ENCODE measurements at regions not wholly inside any gene's neighbourhood (a gene's known extent, or its start where the extent isn't known, plus 50 kb on each side); places are given as distances from the start of the nearest gene placed in this dataset.
A peak's percentile ranks its signal among the peaks of the same experiment; 100 is the strongest.
"Not testable (repeated sequence)": the region's sequence is repeated elsewhere in the genome, so short reads cannot be mapped to it uniquely, and the experiment has no call there.

DNA sequence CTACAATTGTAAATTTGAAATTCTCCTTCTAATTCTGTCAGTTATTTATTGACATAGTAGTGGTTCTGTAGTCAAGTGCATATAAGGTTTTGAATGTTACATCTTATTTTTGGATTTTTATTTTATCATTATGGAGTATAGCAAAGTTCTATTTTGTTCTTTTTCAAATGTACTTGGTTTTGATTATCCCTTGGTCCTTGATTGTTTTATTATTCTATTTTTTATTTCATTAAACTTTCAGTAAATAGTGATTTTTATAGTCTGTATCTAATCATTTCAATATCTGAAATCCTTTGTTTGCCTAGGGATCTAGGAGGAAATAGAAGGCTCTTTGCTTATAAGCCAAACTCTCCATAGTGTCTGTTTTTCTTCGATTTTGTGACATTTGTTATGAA is 87.8 kb downstream of the HFE start:
- no peak for DNase-seq

DNA sequence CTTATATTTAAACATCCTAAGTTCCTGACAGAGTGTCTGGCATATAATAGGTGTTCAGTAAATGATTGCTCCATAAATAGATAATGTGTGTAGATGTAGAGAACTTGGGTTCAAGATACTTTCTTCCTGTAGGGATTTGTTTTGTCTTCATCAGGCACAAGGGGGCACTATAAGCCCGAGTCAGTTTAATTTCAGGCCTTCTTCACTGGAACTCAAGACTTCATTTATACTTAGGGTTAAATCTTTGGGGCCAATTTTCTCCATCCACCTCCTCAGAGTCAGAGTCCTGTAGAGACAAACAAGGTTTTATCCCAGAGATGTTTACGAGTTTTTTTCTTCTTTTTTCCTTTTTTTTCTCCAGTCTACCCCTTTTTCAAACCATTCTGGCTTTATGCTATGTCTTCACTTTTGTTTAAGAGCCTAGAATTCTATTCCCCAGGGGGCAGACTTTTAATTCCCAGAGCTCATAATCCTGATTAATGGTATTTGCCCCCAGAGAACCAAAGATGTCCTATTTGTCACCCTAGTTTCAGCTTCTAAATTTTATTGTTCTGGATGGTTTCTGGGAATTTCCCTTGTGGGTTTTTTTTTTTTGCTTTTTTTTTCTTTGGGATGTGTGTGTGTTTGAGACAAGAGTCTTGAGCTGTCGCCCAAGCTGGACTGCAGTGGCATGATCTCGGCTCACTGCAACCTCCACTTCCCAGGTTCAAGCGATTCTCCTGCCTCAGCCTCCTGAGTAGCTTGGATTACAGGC is 88.4 kb downstream of the HFE start:
- DNase-seq: peak; percentile 71

DNA sequence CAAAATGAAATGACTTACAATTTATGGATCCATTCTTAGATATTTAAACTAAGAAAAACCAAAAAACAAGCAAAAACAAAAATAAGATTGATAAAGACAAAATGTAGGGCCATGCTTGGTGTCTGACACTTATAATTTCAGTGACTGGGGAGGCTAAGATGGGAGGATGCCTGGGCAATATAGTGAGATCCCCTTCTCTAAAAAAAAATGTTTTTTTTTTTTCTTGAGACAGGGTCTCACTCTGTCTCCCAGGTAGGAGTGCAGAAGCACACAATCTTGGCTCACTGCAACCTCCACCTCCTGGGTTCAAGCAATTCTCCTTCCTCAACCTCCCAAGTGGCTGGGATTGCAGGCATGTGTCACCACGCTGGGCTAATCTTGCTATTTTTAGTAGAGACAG is 92.4 kb downstream of the HFE start:
- DNase-seq: no peak

DNA sequence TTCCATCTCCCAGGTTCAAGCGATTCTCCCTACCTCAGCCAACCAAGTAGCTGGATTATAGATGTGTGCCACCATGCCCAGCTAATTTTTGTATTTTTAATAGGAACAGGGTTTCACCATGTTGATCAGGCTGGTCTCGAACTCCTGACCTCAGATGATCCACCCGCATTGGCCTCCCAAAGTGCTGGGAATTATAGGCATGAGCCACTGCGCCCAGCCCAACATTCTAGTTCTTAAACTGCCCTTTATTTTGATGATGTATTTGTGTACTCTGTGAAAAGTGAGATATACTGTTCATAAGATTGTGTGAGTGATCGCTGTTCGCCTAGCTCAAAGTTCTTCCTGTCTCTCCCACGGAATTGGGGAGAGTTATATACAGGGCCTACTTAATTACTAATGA is 93.1 kb downstream of the HFE start:
- DNase-seq: no peak

DNA sequence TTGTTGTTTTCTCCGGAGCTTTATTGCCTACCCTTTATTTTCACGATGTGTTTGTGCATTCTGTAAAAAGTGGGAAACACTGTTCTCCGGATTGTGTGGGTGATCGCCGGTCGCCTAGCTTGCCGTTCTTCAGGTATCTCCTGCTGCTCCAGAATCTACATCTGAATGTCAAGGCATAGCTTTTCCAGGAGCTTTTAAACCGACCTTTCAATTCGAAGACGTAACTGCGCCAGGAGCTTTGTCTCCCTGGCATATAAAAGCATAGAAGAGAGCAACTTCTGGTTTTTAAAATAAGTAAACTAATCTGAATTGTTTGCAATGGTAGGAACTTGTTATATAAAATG is 96.0 kb downstream of the HFE start:
- no peak for DNase-seq

DNA sequence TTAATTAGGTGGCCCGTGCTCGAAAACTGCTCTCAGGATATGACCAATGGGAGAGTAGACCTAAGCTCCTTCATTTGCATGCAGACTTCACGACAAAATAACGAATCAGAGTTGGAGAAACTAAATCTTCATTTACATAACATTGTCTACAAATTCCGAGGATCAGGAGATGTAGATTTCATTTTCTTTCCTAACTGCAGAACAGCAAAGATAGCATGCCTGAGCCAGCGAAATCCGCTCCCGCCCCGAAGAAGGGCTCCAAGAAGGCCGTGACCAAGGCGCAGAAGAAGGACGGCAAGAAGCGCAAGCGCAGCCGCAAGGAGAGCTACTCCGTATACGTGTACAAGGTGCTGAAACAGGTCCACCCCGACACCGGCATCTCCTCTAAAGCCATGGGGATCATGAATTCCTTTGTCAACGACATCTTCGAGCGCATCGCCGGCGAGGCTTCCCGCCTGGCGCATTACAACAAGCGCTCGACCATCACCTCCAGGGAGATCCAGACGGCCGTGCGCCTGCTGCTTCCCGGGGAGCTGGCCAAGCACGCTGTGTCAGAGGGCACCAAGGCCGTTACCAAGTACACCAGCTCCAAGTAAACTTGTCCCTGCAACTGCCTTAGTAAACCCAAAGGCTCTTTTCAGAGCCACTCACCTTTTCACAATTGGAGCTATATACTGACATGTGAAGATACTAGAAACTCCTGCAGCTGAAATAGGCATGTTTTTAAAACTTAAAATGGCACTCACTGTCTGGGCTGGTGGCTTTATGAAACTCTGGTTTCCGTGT is 96.5 kb downstream of the HFE start:
- peak; percentile 64 for DNase-seq

DNA sequence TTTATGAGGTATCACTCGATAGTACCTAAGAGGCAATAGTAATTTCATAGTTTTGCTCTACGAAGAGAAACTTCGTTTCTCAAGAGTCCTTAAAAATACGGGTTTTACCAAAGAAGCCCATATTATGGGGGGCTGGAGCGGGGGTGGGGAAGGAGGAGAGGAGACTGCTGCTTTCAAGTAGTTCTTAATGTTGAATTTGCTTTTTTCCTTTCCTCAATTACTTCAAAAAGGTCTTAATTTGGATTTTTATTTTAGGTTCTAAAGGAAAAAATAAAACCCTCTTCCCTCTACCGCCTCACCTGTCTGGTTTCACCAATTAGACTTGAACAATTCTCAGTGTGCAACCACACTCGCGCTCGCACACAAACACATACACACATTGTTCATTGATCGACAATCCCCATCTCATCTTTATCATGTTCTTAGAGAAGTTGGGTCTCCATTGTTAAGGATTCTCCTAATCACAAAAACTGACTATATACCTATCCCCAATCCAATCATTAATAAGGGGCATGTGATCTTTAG is 97.2 kb downstream of the HFE start:
- DNase-seq: no peak

DNA sequence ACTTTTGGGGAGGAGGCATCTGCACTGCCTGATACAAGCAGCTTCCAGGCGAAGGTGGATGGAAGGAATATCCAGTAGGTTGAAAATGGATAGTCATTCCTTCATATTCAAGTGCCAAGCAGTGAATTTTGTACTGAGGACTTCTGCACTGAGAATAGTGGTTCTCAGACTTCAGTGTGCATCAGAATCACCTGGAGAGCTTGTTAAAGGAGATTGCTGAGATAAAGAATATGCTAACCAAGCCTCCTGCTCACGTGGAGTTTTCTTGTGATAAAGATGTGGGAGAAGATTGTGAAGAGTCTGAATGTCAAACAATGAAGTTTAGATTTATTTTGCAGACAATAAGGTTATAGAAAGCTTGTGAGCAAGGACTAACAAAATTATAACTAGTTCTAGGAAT is 97.8 kb downstream of the HFE start:
- no peak for DNase-seq

DNA sequence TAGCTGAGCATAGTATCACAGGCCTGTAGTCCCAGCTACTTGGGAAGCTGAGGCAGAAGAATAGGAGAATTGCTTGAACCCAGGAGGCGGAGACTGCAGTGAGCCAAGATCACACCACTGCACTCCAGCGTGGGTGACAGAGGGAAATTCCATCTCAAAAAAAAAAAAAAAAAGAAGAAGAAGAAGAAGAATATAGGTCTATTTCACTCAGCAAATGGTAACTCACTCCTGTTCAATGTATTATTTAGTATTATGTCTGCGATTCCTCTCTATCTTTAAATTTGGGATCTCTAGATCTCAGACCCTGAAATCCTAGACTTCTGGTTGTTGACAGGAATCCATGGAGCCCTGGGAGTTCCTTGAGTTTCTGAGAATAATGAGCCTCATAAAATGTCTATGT is 98.6 kb downstream of the HFE start:
- no peak for DNase-seq

DNA sequence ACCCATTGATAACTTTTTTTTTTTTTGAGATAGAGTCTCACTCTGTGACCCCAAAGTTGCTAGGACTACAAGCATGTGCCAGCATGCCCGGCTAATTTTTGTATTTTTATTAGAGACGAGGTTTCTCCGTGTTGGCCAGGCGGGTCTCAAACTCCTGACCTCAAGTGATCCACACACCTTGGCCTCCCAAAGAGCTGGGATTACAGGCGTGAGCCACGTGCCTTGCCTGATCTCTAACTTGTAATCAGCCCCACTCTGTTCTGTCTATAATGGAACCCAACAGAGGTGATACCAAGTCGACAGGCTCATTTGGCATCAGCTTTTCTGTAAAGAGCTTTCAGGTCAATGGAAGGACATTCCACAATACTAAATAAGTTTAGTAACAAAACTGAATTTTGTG is 99.4 kb downstream of the HFE start:
- no peak for DNase-seq

DNA sequence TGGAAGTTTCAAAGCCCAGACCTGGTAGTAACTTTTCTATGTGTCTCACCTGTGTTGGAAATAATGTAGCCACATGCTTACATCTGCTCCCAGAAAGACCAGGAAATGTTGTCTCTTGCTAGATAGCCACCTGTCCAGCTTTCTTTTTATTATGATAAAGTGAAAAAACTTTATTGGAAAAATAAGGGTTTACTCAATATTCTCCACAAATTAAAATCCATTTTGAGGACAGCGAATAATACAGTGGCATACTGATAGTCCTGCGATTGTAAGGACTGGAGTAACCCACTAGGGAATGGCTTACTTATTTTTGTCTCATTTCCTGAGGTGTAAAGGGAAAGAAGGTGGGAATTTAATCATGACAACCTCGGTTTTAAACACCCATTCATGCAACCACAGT is 100.1 kb downstream of the HFE start:
- no peak for DNase-seq

DNA sequence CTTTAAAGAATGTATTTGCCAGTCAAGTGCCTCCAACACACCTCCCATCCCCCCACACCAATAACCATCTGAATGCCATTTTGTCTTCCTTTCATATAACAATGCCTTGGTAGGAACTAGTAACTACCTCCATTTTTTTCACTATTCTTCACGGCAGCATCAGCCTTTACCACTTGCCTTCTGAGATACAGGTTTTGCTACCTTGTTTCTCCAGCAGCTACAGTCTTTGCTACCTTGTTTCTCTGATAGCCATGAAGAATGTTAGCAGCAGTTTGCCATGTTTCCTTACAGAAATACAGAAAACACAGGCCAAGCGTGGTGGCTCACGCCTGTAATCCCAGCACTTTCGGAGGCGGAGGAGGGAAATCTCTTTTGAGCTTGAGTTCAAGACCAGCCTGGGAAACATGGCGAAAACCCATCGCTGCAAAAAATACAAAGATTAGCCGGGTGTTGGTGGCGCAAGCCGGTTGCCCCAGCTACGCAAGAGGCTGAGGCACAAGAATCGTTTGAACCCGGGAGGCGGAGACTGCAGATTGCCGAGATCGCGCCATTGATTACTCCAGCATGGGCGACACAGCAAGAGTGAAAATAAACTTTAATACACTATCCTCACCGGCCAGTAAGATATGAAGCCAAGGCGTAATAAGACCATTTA is 100.9 kb downstream of the HFE start:
- peak; percentile 55 for DNase-seq

DNA sequence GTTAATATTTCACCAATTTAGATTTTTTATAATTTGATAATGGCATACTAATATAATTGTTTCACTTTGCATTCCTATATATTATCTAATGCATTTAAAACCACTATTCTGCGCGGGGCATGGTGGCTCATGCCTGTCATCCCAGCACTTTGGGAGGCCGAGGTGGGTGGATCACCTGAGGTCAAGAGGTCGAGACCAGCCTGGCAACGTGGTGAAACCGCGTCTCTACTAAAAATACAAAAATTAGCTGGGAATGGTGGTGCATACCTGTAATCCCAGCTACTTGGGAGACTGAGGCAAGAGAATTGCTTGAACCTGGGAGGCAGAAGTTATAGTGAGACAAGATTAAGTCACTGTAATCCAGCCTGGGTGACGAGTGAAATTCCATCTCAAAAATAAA is 104.3 kb downstream of the HFE start:
- not testable (repeated sequence) for DNase-seq

DNA sequence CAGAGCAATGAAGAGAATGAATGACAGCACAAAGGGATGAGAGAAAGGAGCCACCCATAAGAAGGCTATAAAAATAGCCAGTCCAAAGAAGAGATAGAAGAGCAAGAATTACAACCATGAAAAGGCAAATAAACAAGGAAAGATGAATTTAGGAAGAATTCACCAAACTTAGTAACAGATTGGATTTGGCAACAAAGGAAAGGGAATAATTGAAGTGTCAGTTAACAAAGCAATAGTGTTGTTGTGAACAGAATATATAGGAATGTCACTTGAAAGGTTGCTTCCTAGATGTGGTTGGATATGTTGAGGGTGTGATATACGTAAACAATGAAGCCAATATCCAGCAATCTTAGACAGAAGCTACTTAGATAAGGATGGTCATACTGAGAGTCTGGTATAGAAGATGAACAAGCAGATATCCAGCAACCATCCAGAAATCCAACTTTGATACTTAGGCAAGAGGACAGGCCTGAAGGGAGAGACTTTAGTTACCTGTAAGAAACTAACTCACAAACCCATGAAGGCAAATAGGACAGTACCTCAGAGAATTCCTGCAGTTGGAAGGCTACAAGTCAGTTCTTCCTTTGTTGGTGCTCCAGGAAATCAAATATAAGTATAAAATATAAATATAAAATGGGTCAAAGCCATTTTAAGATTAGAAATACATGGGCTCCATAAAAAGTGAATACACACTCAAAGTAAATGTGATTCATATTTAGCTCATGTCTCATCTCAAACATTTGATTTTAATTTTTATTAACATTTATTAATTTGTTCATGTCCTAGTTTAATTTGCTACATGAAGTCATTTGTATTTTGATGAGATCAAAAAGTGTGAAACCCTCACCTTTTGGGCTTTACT is 106.5 kb downstream of the HFE start:
- no peak for DNase-seq

DNA sequence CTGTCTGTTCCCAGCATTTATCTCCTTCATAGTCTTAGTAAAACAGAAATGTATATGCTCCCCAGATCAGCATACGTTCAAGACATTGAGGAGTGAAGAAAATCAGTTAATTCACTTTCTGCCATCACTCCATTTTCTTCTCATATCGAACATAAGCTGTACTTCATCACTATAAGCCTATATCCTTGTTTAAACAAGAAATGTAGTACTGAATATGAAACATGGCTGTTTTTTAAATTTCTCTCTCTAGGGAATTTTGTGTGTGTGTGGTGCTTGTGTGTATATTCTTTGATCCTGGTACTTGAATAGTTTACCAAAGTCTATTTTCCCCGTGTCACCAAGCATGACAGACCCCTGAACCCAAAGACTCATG is 107.1 kb downstream of the HFE start:
- DNase-seq: no peak

DNA sequence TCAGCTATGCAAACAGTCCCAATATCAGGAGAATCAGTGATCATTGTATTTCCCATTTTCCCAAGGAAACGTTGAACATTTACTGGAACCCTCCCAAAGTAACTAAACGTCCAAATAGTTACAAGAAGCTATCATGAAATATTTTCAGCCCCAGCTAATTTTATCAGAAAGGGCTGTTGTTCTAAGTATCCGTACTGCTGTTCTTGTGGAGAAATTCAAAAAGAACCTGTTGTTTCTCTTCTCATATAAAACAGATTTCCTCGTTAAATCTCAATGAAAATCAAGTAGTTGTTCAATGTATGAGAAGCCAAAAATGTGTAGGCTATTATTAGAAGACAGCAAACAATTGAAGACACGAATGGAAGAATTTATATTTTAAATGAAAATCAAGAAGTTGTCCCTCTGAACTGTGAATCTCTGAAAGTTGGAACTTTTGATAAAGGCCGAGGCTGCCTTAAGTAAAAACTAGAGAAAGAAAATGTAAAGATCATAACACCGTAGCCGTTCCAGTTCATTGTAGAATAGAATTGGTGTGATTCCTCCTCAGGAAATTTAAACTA is 107.7 kb downstream of the HFE start:
- DNase-seq: no peak

DNA sequence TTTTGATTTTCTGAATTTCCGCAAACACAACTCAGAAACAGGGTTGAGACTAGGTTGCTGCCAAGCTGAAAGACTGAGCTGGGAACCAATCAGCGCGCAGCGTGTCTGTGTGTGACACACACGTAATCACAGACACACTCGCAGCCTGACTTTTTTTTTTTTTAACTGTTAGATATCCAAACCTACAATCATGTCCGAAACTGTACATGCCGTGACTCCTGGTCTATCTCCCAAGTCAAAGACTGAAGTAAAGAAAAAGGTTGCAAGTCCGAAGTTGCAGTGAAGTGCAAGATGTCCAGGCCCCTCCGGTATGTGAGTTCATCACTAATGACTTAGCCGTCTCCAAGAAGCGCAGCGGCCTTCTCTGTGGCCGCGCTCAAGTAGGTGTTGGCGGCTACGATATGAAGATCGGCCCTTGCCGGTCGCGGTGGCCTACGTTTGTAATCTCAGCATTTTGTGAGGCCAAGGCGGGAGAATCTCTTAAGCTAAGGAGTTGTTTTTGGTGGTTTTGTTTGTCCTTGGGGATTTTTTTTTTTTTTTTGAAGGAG is 108.2 kb downstream of the HFE start:
- peak; percentile 87 for DNase-seq

DNA sequence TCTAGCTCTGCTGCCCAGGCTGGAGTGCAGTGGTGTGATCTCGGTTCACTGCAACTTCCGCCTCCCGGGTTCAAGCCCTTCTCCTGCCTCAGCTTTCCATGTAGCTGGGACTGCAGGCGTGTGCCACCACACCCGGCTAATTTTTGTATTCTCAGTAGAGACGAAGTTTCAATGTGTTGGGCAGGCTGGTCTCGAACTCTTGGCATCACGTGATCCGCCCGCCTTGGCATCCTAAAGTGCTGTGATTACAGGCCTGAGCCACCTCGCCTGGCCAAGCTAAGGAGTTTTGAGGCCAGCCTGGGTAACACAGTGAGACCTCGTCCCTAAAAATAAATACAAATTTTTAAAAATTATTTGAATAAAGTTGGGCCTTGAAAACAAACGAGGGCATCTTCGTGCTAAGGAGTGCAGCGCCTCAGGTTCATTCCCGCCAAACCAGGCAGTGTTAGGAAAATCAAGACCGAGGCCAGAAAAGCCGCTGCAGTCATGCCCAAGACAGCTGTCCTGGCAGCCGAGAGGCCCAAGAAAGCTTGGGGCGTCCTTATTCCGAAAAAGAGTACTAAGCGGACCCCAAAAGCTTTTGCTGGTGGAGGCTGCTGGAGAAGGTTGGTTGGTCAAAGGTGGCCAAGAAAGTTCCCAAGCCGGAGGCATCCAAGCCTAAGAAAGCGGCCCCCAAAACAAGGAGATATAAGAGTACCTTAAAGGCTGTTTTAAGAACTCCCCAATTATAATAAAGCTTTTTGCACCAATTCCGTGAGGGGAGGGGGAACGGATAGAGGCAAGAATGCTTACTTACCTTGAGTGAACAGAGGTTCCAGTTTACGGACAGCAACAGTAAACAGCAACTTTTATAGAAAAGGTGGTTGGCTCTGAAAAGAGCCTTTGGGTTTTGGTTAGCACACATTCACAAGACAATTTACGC is 109.0 kb downstream of the HFE start:
- peak; percentile 38 for DNase-seq

DNA sequence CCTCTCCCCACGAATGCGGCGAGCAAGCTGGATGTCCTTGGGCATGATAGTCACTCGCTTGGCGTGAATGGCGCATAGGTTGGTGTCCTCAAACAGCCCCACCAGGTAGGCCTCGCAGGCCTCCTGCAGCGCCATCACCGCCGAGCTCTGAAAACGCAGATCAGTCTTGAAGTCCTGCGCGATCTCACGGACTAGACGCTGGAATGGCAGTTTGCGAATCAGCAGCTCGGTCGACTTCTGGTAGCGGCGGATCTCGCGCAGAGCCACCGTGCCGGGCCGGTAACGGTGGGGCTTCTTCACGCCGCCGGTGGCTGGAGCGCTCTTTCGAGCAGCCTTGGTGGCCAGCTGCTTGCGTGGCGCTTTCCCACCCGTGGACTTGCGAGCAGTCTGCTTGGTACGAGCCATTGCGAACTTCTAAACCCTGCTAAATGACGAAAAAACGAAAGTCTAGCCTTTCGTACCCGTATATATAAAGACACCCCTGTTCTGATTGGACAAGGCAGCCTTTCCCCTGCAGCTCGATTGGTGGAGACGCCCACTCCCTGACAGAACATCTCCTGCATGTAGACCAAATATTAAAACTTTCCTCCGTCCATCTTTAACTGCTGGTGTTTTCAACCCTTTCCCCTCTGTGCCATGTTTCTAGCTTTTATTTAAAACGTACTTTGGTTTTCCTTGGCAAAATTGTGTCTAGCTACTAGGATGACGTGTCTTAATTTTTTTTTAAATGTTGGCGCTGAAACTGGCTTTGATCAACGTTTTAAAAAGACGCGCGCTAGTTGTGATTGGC is 109.8 kb downstream of the HFE start:
- DNase-seq: peak; percentile 82

DNA sequence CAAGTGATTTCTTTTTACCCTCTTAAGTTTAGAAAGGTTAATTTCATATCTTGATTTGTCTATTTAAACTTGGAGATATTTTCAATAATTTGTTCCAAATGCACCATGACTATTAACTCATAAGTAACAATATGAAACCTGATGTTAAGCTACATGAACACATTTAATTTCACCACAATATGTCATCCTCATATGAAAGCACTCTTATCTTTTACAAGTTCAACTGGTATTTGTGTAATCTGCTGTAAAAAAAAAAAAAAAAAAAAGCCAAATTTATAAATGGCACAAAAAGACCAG is 110.4 kb downstream of the HFE start:
- DNase-seq: no peak

Measured in CD4-positive, alpha-beta T cell treated with Interleukin-17A for 4 hours (primary cell).